ENCODE measurements at regions not wholly inside any gene's neighbourhood (a gene's known extent, or its start where the extent isn't known, plus 50 kb on each side); places are given as distances from the start of the nearest gene placed in this dataset.

GRCh38 chr4:66016240-66016639, 346.0 kb upstream of the EPHA5 start (continued):
- no peak for TF ChIP-seq NFIB (CRISPR knock-in tag; IDR thresholded peaks at IDR 0.05; ENCODE audit: borderline replicate concordance)
- no peak for TF ChIP-seq ZNF780A (CRISPR knock-in tag; IDR thresholded peaks at IDR 0.05)
- no peak for TF ChIP-seq FOXP1 (IDR thresholded peaks at IDR 0.05)
- TF ChIP-seq FOXP1 (CRISPR knock-in tag; IDR thresholded peaks at IDR 0.05), result peak; percentile 26; the same call in 1 of the 2 replicates
- peak; percentile 41; the same call in 1 of the 2 replicates for TF ChIP-seq HMG20A (CRISPR knock-in tag; IDR thresholded peaks at IDR 0.05; ENCODE audit: borderline replicate concordance)
- TF ChIP-seq FOXA3 (CRISPR knock-in tag; IDR thresholded peaks at IDR 0.05), result peak; percentile 76
- no peak for TF ChIP-seq SOX13 (IDR thresholded peaks at IDR 0.05)
- peak in 1 of 2 experiments; percentile 41; a peak in 1 of 4 replicates for TF ChIP-seq SOX13 (CRISPR knock-in tag; conservative IDR thresholded peaks at IDR 0.05 in 1 of 2, IDR thresholded peaks at IDR 0.05 in 1 of 2)
- TF ChIP-seq AGO2 (optimal IDR thresholded peaks at IDR 0.05; ENCODE audit: low read depth, low read length), result no peak
- TF ChIP-seq NCOR1 (IDR thresholded peaks at IDR 0.05; ENCODE audit: borderline replicate concordance, low read length), result peak; percentile 19; the same call in 1 of the 2 replicates
- TF ChIP-seq, protein P1, sequence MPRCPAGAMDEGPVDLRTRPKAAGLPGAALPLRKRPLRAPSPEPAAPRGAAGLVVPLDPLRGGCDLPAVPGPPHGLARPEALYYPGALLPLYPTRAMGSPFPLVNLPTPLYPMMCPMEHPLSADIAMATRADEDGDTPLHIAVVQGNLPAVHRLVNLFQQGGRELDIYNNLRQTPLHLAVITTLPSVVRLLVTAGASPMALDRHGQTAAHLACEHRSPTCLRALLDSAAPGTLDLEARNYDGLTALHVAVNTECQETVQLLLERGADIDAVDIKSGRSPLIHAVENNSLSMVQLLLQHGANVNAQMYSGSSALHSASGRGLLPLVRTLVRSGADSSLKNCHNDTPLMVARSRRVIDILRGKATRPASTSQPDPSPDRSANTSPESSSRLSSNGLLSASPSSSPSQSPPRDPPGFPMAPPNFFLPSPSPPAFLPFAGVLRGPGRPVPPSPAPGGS (CRISPR knock-in tag; IDR thresholded peaks at IDR 0.05), result no peak
- peak; percentile 62; the same call in 1 of the 2 replicates for TF ChIP-seq TBX3 (IDR thresholded peaks at IDR 0.05; ENCODE audit: borderline replicate concordance)
- TF ChIP-seq NCOA5 (CRISPR knock-in tag; IDR thresholded peaks at IDR 0.05), result no peak
- TF ChIP-seq, protein P2, sequence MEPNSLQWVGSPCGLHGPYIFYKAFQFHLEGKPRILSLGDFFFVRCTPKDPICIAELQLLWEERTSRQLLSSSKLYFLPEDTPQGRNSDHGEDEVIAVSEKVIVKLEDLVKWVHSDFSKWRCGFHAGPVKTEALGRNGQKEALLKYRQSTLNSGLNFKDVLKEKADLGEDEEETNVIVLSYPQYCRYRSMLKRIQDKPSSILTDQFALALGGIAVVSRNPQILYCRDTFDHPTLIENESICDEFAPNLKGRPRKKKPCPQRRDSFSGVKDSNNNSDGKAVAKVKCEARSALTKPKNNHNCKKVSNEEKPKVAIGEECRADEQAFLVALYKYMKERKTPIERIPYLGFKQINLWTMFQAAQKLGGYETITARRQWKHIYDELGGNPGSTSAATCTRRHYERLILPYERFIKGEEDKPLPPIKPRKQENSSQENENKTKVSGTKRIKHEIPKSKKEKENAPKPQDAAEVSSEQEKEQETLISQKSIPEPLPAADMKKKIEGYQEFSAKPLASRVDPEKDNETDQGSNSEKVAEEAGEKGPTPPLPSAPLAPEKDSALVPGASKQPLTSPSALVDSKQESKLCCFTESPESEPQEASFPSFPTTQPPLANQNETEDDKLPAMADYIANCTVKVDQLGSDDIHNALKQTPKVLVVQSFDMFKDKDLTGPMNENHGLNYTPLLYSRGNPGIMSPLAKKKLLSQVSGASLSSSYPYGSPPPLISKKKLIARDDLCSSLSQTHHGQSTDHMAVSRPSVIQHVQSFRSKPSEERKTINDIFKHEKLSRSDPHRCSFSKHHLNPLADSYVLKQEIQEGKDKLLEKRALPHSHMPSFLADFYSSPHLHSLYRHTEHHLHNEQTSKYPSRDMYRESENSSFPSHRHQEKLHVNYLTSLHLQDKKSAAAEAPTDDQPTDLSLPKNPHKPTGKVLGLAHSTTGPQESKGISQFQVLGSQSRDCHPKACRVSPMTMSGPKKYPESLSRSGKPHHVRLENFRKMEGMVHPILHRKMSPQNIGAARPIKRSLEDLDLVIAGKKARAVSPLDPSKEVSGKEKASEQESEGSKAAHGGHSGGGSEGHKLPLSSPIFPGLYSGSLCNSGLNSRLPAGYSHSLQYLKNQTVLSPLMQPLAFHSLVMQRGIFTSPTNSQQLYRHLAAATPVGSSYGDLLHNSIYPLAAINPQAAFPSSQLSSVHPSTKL (CRISPR knock-in tag; IDR thresholded peaks at IDR 0.05), result peak; percentile 68
- peak; percentile 35; the same call in 1 of the 2 replicates for TF ChIP-seq CEBPB (IDR thresholded peaks at IDR 0.05; ENCODE audit: borderline replicate concordance, low read depth, low read length)

All from HepG2 (cell line).